NB4 (cell line): ENCODE measurements at regions not wholly inside any gene's neighbourhood (a gene's known extent, or its start where the extent isn't known, plus 50 kb on each side); places are given as distances from the start of the nearest gene placed in this dataset.

Source experiments
- CTCF ChIP-seq: IDR thresholded peaks from one replicate; pipeline ENCODE4 v1.5.1; 2012; ENCODE audit warnings: low read depth, low read length
- POLR2A ChIP-seq: IDR thresholded peaks from 2 replicates; pipeline ENCODE4 v1.6.1; 2011; ENCODE audit warnings: mild to moderate bottlenecking; ENCODE audit not compliant: insufficient read length; ENCODE audit errors: extremely low read depth

DNA sequence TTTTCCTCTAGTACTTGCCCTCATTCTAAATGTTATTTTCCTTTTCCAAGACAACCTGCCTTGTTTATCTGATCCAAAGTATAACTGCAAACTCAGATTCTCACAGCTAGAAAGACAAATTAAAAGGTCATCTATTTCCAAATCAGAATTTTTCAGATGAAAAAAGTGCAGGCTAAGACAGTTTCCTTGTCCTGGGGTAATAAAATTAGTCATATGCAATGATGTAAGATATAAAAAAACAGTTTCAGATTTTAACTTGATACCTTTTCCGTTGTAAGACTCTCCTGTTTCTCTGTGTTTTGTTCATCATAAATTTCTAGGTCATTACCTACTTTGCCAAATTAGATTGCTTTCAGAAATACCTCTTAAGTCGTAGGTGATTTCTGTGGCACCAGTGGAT, 238.4 kb upstream of the PEX5L start:
- TF ChIP-seq CTCF (no peak), POLR2A (no peak)
